GM19395 (cell line): ENCODE measurements at regions not wholly inside any gene's neighbourhood (a gene's known extent, or its start where the extent isn't known, plus 50 kb on each side); places are given as distances from the start of the nearest gene placed in this dataset.
"Not testable (repeated sequence)": the region's sequence is repeated elsewhere in the genome, so short reads cannot be mapped to it uniquely, and the experiment has no call there.

Experiments
- ATAC-seq: cut with Tn5 transposase; IDR thresholded peaks from one replicate; pipeline ENCODE4 v1.9.1; 2021; ENCODE audit warnings: mild to moderate bottlenecking, moderate library complexity; ENCODE audit not compliant: unreplicated experiment

DNA sequence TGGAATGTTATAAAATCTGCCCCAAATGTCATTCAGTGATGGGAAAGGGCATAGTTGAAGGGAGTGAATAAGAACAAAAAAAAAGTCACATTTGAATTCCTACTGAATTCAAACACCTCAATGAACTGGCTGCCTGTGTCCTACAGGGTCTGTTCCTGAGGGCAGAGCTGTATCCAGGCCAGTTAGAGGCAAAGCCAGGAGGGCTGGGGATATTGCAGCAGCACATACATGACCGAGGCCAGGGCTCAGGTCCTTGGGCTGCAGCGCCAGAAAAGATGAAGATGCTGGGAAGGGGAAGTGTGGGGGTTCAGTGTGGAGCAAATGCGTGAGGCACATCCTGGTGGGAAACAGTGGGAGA, 449.2 kb downstream of the SIPA1L2 start:
- ATAC-seq: no peak

DNA sequence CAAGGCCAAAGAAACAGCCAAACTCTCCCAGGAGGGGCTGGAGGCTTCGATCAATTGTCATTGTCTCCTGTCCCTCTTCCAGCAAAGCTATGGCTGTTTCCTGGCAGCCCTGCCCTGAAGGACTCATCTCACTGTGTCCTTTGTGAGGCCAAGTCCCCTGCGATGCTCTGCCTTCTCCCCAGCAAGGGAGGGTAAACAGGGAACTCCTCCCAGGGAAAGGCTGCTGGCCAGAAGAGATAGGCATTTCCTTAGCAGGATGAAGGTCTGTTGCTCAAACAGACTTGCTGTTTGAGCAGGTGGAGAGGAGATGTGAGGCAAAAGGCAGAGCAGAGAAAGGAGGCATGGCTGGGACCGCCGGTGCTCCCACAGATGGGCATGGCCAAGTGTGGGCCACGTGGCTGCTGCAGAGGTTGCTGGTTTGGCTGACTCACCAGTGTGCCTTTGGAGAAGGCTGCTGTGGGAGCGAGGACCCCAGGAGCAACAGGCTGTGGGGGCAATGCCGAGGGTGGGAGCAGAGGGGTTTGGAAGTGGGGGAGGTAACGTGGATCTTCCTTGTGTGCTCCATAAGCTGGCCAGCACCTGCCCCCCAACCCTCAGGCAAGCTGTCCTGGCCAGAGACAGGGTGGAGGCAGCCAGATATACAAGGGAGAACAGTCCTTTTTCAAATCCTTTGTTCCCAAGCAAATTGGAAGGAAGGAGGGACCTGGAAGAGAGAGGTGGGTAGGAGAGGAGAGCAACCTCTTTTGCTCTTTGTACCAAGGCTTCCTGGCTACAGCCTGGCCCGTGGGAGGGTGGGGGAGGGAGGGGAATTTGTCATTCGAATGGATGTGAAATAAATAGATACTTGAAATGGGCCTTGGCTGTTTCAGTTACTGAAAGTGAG, 449.8 kb downstream of the SIPA1L2 start:
- no peak for ATAC-seq

DNA sequence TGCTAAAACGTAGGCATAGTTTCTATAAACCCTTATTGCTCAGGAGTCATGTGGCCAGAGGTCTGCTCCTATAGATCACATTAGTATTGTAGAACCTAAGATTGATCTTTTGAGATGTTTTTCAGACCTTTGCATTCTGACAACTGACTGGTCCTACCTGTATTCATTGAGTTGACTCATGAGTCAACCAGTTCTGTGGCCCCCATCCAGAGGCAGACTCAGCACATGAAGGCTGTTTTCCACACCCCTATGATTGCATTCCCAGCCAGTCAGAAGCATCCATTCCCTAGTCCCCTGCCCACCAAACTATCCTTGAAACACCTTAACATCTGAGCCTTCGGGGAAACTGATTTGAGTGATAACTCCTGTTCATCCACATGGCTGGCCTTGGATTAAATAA, 451.7 kb downstream of the SIPA1L2 start:
- no peak for ATAC-seq

DNA sequence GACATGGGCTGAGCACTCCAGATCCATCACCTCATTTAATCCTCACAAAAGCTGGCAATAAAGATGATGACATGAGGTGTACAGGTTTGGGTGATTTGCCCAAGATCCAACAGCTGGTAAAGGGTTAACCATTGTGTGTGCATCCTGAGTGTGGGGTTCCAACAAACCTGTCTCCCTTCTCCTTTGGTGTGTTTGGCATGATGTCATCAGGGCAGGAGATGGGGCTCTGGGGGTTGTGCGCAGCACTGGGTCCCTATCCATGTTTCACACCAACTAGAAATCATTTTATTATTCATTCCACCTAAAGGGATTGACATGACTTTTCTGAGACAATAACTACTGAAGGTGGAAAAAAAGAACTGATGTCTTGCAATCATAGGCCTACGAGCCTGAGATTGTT, 452.5 kb downstream of the SIPA1L2 start:
- ATAC-seq: no peak

DNA sequence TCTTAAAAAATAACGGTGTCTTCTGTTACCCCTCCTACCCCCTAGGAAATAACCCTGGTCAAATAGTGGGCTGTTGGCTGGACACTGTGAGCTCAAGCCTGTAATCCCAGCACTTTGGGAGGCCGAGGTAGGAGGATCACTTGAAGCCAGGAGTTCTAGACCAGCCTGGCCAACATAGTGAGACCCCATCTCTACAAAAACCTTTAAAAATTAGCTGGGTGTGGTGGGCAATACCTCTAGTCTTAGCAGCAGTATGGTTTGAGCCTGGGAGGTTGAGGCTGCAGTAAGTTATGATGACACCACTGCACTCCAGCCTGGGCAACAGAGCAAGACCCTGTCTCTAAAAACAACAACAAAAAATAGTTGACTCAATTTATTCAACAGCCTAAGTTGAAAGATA, 453.7 kb downstream of the SIPA1L2 start:
- no peak for ATAC-seq

DNA sequence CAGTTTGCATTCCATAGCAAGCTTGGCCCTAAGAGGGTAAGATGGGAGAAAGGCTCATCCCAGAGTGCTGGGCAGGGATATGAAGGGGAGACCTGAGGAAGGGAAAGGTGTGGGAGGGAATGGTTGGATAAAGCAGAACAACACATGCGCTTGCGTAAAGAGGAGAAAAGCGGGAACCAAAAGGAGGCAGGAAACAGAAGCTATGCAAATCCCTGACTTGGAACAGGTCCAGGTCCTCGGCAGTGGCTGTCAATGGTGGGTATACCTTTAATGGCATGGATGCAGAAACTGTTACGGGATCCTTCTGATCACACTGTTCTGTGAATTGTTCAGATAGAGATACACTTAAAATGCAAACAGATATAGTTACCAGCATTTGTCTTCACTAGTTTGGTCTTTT, 455.6 kb downstream of the SIPA1L2 start:
- no peak for ATAC-seq

DNA sequence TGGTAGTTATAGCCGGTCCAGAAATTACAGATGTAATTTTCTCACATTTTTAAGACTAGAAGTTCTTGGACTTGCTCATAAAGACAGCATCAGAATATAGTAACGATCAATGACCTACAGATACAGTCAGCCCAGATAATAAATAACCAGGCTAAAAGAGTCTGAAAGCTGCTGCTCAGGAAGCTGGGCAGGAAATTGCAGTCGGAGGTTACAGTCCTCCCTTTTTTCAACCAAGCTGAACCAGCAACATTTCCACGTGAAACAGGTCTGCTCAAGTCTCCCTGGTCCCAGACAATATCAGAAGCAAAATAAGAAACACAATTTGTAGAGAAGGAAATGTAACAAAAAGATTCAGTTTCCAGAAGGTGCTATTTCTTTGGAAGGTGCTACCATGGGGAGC, 457.4 kb downstream of the SIPA1L2 start:
- no peak for ATAC-seq

DNA sequence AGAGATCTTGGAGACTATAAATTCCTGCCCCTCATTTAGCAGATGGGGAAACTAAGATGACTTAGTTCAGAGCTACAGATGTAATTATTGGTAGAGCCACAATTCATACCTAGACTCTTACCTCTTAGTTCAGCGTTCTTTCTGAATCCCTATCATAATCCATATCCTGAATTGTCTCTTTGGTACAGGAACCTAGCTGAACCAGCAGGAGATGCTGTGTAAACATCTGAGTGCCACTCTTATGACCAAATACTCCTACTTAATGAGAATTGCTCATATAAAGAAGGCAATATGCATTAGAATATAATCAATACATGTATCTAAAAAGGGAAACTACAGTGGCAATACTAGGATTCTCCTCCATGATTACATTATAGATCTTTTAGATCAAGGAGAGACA, 459.0 kb downstream of the SIPA1L2 start:
- no peak for ATAC-seq

DNA sequence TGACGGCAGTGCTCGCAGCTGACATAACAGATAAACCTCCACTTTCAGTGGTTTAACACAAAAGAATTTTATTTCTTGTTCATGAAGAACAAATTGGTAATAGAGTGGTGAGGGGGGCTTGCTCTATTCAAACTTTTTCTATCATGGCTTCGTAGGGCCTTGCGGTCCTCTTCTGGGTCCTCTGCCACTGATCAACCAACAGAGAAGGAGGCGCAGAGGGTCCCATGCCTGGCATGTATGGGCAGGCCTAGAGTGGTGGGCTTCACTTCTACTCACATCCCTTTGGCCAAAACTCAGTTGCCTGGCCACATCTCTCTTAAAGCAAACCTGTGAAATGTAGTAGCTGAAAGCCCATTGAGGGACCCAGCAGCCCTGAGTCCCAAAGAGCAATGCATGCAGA, 460.5 kb downstream of the SIPA1L2 start:
- no peak for ATAC-seq

DNA sequence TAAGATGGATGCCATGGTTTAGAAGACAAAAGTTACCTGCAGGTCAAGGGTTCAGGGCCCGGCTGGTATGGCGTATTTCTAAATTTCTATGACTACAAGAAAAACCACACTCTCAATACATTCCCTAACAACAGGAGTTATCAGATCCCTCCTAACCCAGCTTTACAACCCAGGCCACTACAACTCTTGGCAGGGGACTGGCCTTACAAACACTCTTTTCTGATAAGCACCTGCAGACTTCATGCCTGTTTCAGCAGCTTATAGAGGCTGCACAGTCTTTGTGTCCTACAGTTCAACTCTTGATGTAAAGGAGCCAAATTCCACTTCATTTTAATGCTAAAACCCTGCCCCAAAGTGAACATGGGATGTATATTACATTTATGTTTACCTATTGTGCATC, 461.4 kb downstream of the SIPA1L2 start:
- ATAC-seq: no peak

DNA sequence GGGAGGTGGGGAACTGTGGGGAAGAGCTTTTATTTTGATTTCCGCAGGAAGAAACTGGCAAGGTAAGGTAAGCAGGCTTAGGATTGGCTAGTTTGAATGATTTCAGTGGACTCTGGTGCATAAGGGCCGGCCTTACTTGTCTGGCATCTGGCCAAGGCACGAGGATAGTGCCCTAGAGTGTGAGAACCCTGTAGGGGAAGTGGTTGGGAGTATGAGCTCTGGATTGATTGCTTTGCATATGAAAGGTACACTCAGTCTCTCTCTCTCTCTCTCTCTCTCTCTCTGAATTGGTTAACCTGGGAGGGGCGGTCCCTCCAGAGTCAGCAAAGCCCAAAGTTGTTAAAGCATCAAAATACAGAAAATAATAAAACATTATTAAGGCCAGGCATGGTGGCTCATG, 463.0 kb downstream of the SIPA1L2 start:
- no peak for ATAC-seq

DNA sequence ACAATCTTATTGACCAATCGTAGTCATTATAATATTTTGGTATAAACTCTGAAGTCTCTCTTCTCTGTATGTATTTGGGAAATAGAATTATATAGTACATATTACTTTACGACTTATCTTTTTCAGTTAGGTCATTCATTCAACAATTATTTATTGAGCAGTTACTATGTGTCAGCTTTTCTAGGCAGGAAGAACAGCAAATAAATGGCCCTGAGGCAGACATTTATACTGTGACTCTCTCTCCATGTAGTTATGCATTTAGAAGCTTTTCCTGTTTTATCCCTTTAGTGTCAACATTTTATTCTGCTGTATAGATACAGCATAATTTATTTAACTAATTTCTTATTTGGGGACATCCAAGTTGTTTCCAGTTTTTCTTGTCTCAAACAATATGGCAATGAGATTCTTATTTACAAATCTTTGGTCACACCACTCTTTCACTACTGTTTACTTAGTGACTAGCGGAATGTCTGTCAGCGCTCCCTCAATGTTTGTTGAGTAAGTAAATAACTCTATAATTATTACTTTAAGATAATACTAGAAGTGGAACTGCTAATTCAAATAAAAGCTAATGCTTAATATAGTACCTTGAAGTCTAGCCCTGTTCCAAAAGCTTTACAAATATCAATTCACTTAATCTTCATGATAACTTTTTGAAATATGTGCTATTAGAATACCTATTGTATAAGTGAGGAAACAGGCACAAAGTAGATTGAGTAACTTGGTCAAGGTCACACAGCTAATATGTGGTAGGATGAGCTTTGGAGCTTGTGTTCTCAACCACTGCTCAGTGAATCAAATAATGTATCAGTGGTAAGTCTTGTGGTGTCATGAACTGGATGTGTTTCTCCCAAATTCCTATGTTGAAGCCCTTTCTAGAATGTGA, 465.6 kb downstream of the SIPA1L2 start:
- ATAC-seq: no peak

DNA sequence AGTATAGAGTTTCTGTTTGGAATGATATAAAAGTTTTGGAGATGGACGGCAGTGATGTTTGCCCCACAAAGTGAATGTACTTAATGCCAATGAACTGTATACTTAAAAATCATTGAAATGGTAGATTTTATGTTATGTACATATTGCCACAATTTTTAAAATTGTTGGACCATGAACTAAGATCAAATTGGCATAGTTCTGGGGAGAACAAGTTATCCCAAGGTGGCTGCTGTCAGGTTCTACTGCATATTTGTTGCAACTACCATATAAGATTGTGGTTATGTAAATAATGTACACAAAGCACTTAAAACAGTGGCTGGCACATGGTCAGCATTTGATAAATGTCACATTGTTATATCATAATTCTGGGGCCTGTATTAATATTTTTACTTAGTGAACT, 466.4 kb downstream of the SIPA1L2 start:
- no peak for ATAC-seq

DNA sequence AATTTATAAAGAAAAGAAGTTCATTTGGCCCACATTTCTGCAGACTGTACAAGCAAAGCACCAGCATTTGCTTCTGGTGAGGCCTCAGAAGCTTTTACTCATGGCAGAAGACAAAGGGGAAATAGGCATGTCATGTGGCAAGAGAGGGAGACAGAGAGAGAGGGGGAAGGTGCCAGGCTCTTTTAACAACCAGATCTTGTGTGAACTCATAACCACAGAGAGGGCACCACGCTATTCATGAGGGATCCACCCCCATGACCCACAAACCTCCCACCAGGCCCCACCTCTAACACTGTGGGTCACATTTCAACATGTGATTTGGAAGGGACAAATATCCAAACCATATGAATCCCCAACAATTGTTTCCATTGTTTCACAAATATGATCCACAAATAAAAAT, 467.9 kb downstream of the SIPA1L2 start:
- no peak for ATAC-seq

DNA sequence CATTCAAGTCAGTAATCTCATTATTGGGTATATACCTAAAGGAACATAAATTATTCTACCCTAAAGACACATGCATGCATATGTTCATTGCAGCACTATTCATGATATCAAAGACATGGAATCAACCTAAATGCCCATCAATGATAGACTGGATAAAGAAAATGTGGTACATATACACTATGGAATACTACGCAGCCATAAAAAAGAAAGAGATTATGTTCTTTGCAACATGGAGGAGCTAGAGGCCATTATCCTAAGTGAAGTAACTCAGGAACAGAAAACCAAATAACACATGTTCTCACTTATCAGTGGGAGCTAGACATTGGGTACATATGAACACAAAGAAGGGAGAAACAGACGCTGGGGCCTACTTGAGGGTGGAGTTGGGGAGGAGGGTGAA, 471.4 kb downstream of the SIPA1L2 start:
- not testable (repeated sequence) for ATAC-seq

DNA sequence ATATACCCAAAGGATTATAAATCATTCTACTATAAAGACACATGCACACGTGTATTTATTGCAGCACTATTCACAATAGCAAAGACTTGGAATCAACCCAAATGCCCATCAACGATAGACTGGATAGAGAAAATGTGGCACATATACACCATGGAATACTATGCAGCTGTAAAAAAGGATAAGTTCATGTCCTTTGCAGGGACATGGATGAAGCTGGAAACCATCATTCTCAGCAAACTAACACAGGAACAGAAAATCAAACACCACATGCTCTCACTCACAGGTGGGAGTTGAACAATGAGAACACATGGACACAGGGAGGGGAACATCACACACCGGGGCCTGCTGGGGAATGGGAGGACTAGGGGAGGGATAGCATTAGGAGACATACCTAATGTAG, 473.9 kb downstream of the SIPA1L2 start:
- not testable (repeated sequence) for ATAC-seq

DNA sequence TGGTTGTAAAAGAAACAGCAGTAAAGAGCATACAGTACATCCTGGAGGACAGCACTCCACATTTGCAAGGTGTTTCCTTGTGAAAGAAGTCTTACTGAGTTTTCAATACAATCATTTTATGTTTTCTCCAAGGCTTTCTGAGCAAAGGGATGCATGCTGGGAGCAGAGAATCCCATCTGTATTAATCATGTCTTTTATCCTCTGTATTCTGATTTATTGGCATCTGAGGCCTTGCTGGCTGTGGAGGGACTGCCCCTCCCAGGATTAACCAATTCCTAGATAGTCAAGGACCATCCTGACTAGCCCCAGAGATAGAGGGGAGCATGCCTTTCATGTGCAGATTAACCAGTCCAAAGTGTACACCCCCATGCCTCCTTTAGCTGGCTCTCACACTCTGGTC, 476.3 kb downstream of the SIPA1L2 start:
- no peak for ATAC-seq

DNA sequence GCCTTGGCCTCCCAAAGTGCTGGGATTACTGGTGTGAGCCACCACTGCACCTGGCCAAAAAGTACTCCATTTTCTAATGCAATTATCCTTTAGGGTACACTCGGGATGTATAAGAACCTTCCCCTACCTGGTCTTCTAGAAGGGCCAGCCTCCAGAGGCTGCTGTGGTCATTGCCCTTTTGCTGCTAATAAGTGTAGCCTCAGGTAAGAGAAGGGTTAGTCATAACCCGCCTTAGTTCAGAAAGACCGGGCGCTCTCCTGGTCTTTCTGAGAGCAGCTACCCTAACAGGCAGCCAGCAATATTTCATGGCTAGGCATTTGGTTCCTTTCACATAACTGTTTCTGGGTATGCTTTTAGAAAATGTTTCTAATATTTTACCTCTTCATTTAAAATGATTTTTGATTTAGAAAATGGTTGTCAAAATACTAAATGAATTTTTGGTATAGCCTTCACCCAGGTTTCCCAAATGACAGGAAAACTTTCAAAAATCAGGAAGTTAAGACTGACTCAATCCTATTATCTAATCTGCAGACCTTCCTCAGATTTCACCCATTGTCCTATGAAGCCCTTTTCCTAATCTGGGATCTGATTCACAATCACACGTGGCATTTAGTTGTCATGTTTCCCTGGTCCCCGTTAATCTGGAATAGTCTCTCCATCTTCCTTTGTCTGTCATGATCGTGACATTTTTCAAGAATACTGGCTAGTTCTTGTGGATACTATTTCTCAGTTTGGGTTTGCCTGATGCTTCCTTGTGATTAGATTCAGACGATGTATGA, 479.0 kb downstream of the SIPA1L2 start:
- no peak for ATAC-seq

DNA sequence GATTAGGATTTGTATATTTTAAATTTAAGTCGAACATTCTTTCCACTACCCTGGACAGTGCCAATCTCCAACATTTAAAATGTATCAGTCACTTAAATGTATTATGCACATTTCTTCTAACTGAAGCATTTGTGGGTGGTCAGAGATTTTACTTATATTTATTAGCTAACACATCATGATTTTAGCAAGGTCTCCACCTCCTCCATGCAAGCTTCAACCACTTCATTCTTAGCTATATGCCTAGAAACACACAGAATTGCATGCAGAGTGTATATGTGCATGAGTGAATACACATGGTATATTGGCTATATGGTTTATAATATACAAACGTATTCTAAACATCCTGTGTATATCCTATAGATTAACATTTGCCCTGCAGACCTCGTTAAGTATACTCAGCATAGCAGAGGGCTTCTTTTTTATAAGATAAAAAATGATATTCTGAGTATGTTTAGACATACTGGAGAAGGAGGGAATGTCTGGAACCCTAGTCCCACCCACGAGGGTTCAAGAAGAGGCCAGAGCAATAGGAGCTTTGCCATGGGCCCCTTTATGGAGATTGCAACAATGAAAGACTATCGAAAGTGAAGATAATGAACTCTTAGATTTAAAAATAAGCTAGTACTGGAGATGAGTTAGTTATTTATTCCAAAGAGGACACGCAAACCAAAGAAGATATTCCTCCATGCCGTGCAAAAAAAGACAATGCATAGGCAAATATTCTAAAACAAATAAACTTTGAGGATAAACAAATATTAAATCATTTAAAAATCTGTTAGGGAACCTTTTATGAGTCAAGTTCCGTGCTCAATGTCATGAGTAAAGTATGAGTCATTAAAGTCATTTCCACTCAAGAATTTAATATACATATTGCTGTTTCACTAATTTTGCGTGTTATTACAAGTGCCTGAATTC, 480.4 kb downstream of the SIPA1L2 start:
- ATAC-seq: no peak

DNA sequence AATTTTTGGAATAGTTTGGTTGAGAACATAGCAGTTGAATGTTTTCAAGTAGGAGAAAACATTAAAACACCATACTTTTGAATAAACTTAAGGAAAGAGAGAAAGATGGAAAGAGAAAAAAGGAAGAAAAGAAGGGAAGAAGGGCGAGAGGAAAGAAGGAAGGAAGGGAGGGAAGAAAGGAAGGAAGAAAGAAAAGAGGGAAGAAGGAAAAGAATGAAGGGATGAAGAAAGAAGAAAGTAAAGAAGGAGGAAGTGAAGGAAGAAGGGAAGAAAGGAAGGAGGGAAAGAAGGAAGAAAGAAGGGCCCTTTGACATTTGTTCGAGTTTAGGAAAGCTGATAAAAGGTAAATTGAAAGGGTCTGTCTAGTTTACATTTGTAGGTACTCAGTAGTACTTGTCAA, 482.7 kb downstream of the SIPA1L2 start:
- no peak for ATAC-seq
